ACC112 (cell line): ENCODE measurements at regions not wholly inside any gene's neighbourhood (a gene's known extent, or its start where the extent isn't known, plus 50 kb on each side); places are given as distances from the start of the nearest gene placed in this dataset.

ENCODE experiments used
- H2AFZ ChIP-seq: fragments of 200-600 bp; sonication (generic); one replicate; pipeline ENCODE4 v1.6.0; 2017; ENCODE audit warnings: antibody characterized with exemption, low read length; ENCODE audit not compliant: unreplicated experiment
- H3K27ac ChIP-seq: fragments of 200-600 bp; sonication (generic); 2 replicates; pipeline ENCODE4 v1.5.1; 2014; ENCODE audit warnings: low read depth, mild to moderate bottlenecking, antibody characterized with exemption, low read length, moderate library complexity
- H3K27me3 ChIP-seq: fragments of 200-600 bp; sonication (generic); 2 replicates; pipeline ENCODE4 v1.6.1; 2014; ENCODE audit warnings: mild to moderate bottlenecking, antibody characterized with exemption, low read length, moderate library complexity, mixed read lengths; ENCODE audit not compliant: insufficient read depth
- H3K36me3 ChIP-seq: fragments of 200-600 bp; sonication (generic); 2 replicates; pipeline ENCODE4 v1.6.1; 2016; ENCODE audit warnings: mild to moderate bottlenecking, antibody characterized with exemption, low read length, moderate library complexity, mixed read lengths; ENCODE audit not compliant: insufficient read depth
- H3K4me1 ChIP-seq: fragments of 200-600 bp; sonication (generic); one replicate; pipeline ENCODE4 v1.6.1; 2016; ENCODE audit warnings: low read length, mixed read lengths; ENCODE audit not compliant: insufficient read depth, unreplicated experiment, control insufficient read depth
- H3K4me3 ChIP-seq: fragments of 200-600 bp; sonication (generic); 2 replicates; pipeline ENCODE4 v1.5.1; 2014; ENCODE audit warnings: mild to moderate bottlenecking, low read depth, low read length
- H3K79me2 ChIP-seq: fragments of 200-600 bp; sonication (generic); one replicate; pipeline ENCODE4 v1.6.0; 2016; ENCODE audit warnings: low read length; ENCODE audit not compliant: control insufficient read depth, unreplicated experiment, insufficient read depth

DNA sequence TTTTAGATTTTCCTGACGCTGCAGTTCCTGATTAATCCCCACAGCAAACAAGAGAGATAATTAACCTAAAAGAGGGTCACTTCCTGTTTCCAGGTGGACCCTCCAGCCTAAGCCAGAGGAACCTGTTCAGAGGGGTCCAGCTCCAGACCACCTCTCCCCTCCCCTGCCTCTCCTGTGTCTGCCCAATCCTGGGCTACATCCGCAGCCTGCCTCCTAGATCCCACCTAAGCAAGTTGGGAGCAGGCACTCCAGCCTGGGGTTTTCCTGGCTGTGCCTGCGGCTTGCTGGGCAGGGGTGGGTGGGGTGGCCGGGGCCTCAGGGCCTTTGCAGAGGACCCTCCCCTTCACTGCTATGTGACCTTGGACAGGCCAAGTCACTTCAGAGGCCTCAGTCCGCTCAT lies 178.6 kb upstream of the LINGO1 start:
- peaks cover 3% of the 10 kb centered on the region for H3K4me1 ChIP-seq
- H3K27ac ChIP-seq, result no peak overlapping the region

DNA sequence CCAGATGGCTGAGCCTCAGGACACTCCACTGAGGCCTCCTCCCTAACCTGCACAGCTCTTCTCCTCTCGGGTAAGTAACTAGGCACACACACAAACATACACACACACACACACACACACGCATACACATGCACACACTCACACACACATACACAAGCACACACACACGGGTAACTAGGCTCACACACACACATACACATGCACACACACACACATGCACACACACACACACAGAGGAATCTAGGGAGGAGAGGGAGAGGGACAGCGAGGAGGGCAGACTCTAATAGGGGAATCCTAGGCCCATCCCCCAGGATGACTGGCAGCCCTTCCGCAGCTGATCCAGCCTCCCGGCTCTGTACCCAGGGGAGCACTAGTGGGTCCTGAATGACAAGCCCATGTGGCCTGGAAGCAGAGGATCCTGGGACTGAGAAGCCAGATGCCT lies 177.4 kb upstream of the LINGO1 start:
- Histone ChIP-seq H2AFZ (no peak overlapping the region), H3K79me2 (no peaks in the 10 kb centered on the region), H3K4me3 (no peak overlapping the region), H3K27me3 (no peaks in the 10 kb centered on the region; the same call in 1 of the 2 replicates), H3K4me1 (peaks cover 3% of the 10 kb centered on the region), H3K27ac (no peak overlapping the region), H3K36me3 (no peaks in the 10 kb centered on the region)

More for the DNA sequence above, 178.6 kb upstream of the LINGO1 start:
- no peak overlapping the region for H3K4me3 ChIP-seq
- peaks cover under 1% of the 10 kb centered on the region; the same call in 1 of the 2 replicates for H3K27me3 ChIP-seq
- H2AFZ ChIP-seq, result no peak overlapping the region
- no peaks in the 10 kb centered on the region for H3K36me3 ChIP-seq
- H3K79me2 ChIP-seq, result no peaks in the 10 kb centered on the region

DNA sequence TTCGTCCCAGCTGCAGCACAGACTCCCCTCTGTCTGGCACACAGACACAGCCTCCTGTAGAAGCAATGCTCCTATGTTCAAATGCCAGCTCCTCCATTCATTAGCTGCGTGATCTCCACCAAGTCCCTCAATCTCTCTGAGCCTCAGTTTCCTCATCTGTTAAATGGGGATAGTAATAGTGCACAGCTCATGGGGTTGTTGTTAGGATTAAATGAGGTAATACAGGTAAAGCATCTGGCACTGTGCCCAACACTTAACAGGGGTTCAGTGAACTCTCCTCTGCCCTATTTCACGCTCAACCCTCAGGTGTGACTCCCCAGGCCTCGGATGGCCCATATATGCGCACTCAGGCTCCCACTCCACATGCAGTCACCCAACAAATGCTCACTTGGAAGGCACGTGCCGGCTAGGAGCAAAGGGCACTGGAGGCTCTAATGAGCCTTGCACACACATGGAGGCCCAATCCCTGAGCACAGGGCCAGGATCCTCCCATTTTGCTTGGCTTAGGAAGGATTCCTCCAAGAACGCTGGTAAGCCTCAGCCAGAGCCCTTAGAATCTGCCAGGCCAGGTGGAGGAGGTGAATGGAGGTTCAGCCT lies 176.0 kb upstream of the LINGO1 start:
- no peaks in the 10 kb centered on the region for H3K79me2 ChIP-seq
- no peak overlapping the region for H3K4me3 ChIP-seq
- H3K27me3 ChIP-seq, result no peaks in the 10 kb centered on the region; the same call in 1 of the 2 replicates
- H2AFZ ChIP-seq, result no peak overlapping the region
- H3K27ac ChIP-seq, result no peak overlapping the region
- no peaks in the 10 kb centered on the region for H3K36me3 ChIP-seq
- H3K4me1 ChIP-seq, result peaks cover 3% of the 10 kb centered on the region

DNA sequence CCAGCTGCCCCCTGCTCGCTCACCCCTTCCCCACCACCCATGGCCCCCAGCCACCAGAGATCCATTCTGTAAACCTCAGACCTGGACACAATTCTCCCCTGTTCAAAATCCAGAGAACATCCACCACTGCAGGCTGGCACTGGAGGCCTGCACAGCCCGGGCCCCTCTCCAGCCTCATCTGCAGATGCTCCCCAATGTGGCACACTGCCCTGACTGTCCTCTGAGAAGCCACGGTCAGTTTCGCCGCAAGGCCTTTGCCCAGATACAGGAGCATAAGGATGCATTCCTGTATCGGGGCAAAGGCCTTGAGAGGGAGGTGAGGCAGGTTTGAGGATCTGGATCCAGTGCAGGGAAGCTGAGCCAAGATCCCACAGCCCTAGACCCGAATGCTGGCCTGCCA lies 175.4 kb upstream of the LINGO1 start:
- Histone ChIP-seq H2AFZ (no peak overlapping the region), H3K27ac (no peak overlapping the region), H3K4me3 (no peak overlapping the region), H3K4me1 (peaks cover 3% of the 10 kb centered on the region), H3K36me3 (no peaks in the 10 kb centered on the region), H3K27me3 (no peaks in the 10 kb centered on the region; the same call in 1 of the 2 replicates), H3K79me2 (no peaks in the 10 kb centered on the region)

DNA sequence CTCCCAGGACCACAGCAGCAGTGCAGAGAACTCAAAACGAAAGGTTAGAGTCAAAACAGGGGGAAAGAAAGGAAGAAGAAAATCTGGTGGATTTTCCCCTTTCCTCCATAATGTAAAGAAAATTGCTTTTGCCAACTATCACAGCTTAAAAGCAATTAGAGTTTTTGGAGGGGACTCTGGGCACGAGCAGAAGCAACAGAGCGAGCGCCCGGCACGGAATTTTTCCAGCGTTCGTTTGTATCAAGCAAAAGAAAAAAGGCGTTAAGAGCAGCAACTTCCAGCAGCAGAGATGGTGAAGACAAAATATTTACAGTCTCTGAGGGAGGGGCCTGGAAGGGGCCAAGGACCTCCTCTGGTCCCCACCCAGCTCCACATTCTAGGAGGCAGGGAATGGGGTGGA lies 174.9 kb upstream of the LINGO1 start:
- Histone ChIP-seq H3K4me1 (peaks cover 3% of the 10 kb centered on the region), H3K79me2 (no peaks in the 10 kb centered on the region), H3K27me3 (no peaks in the 10 kb centered on the region; the same call in 1 of the 2 replicates)

DNA sequence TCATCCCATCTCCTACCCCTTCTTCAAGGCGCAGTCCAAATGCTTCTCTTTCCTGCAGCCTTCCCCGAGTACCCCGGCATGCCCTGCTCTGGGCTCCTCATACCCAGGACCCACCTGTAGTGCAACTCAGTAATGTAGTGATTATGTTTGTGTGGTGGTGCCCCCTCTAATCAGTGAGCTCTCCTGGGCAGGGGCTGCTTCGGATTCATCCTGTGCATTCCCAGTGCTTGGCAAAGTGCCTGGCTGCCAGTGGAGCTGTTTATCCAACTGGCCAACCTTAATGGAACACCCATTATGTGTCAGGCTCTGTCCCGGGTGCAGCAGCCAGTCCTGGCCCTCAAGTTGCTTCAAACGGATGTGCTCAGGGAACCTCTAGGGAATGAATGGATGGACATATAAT lies 174.4 kb upstream of the LINGO1 start:
- H3K79me2 ChIP-seq, result no peaks in the 10 kb centered on the region
- peaks cover 3% of the 10 kb centered on the region for H3K4me1 ChIP-seq
- H3K4me3 ChIP-seq, result no peak overlapping the region
- H2AFZ ChIP-seq, result no peak overlapping the region
- no peaks in the 10 kb centered on the region for H3K36me3 ChIP-seq
- H3K27ac ChIP-seq, result no peak overlapping the region
- H3K27me3 ChIP-seq, result no peaks in the 10 kb centered on the region; the same call in 1 of the 2 replicates

More for the DNA sequence above, 174.9 kb upstream of the LINGO1 start:
- no peak overlapping the region for H2AFZ ChIP-seq
- H3K4me3 ChIP-seq, result no peak overlapping the region
- no peaks in the 10 kb centered on the region for H3K36me3 ChIP-seq
- no peak overlapping the region for H3K27ac ChIP-seq

DNA sequence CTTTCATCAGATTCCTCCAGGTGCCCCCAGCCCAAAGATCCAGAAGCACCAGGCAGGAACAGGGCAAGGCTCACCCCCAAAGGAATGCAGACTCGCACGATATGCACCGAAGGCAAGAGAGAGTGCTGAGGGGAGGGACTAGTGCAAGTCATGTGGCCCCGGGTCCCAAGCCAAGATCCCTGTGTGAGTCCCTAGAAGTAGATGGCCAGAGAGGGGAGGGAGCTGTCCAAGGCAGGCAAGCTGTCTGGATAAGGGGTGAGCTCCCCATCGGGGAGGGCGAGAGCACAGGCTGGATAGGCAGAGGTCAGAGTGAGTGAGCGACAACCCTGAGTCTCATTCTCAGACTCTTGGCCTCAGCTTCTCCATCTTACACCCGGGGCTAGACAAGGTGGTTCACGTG lies 171.5 kb upstream of the LINGO1 start:
- no peaks in the 10 kb centered on the region for H3K79me2 ChIP-seq
- no peaks in the 10 kb centered on the region for H3K36me3 ChIP-seq
- H3K4me3 ChIP-seq, result no peak overlapping the region
- no peak overlapping the region for H2AFZ ChIP-seq
- no peaks in the 10 kb centered on the region; the same call in 1 of the 2 replicates for H3K27me3 ChIP-seq
- H3K4me1 ChIP-seq, result peaks cover 3% of the 10 kb centered on the region
- no peak overlapping the region for H3K27ac ChIP-seq

DNA sequence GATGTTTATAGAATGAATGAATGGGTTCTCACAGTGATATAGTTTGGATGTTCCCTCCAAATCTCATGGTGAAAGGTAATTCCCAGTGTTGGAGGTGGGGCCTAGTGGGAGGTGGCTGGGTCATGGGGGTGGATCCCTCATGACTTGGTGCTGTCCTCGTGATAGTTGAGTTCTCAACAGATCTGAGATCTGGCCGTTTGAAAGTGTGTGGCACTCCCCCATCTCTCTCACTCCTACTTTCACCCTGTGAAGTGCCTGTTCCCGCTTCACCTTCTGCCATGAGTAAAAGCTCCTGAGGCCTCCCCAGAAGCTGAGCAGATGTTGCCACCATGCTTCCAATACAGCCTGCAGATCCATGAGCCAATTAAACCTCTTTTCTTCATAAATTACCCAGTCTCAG lies 170.8 kb upstream of the LINGO1 start:
- Histone ChIP-seq H3K4me1 (peaks cover 3% of the 10 kb centered on the region), H3K36me3 (no peaks in the 10 kb centered on the region), H2AFZ (no peak overlapping the region), H3K79me2 (no peaks in the 10 kb centered on the region), H3K27me3 (no peaks in the 10 kb centered on the region; the same call in 1 of the 2 replicates), H3K4me3 (no peak overlapping the region), H3K27ac (no peak overlapping the region)

DNA sequence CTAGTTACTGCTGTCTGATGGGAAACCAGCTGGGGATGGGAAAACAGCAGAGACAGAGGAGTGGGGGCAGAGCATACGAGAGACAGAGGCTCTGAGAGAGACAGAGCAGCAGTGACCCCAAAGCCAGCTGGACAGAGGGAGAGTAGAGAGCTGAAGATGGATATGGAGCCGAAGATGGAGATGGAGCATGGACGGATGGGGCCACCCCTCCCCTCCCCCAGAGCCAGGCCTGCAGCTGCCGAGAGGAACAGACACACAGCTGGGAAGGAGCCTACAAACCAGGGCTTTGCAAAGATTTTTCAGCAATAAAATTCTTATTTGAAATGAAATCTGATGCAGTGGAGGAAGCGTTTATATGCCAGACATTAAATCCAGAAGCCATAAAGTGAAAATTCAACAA lies 167.6 kb upstream of the LINGO1 start:
- H3K79me2 ChIP-seq, result no peaks in the 10 kb centered on the region
- no peaks in the 10 kb centered on the region for H3K4me1 ChIP-seq
- H3K27me3 ChIP-seq, result no peaks in the 10 kb centered on the region; the same call in 1 of the 2 replicates
- H3K36me3 ChIP-seq, result no peaks in the 10 kb centered on the region
- H3K4me3 ChIP-seq, result no peak overlapping the region
- H3K27ac ChIP-seq, result no peak overlapping the region
- H2AFZ ChIP-seq, result no peak overlapping the region

DNA sequence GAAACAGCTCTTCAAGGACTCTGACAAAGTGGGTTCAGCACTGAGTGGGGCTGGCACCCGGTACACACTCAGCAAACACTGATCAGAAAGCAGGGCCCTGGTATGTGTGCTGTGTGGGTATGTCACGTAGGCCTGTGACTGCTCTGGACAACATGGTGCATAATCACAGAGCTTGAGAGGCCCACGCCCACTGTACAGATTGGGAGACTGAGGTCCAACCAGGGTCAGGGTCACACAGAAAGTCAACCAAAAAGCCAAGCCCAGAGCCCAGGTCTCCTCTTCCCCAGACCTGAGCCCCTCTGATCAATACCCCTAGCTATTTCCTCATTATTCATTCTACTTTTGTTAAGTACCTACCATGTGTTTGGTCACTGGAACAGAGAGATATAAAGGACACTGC lies 166.1 kb upstream of the LINGO1 start:
- H3K36me3 ChIP-seq, result no peaks in the 10 kb centered on the region
- H2AFZ ChIP-seq, result no peak overlapping the region
- H3K79me2 ChIP-seq, result no peaks in the 10 kb centered on the region
- H3K4me1 ChIP-seq, result no peaks in the 10 kb centered on the region
- H3K27me3 ChIP-seq, result no peaks in the 10 kb centered on the region; the same call in 1 of the 2 replicates
- no peak overlapping the region for H3K27ac ChIP-seq
- no peak overlapping the region for H3K4me3 ChIP-seq

DNA sequence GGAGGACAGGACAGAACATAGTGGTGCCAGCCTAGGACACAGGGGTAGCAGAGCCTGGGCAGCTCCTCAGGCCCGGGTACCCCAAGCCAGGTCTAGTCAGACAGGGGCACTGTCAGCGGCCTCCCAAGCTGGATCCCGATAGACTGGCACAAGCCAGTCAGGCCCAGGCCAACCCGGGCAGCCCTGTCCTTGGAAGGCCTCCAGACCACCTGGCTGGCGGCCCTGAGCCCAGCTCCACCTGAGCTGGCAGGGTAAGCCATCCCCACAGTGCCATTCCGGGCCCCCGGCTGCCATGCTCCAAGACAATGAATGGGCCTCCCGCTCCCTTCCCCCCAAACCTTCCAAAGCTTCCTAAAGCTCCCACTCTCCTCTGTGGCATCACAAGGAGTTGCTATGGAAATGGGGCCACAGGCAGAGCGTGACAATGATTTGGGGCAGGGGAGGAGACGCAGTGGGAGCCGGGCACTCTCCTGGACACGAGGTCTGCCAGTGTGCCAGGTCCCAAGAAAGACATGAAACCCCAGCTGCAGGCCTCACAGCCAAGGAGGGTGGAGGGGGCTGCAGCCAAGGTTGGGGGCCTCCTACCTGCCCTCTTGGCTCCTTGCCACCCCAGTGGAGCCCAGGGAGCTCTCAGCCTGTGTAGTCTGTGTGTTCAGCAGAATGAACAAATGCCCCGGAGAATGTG lies 165.6 kb upstream of the LINGO1 start:
- Histone ChIP-seq H2AFZ (no peak overlapping the region), H3K4me1 (no peaks in the 10 kb centered on the region), H3K4me3 (no peak overlapping the region), H3K36me3 (no peaks in the 10 kb centered on the region), H3K79me2 (no peaks in the 10 kb centered on the region), H3K27me3 (no peaks in the 10 kb centered on the region; the same call in 1 of the 2 replicates), H3K27ac (no peak overlapping the region)
